Gastroesophageal sphincter (tissue), 4 donors: ENCODE measurements at regions not wholly inside any gene's neighbourhood (a gene's known extent, or its start where the extent isn't known, plus 50 kb on each side); places are given as distances from the start of the nearest gene placed in this dataset.

Experiments used
- ATAC-seq: fragments of 150-250 bp; one replicate; pipeline ENCODE4 v1.9.1; 2016; ENCODE audit warnings: mild to moderate bottlenecking, moderate library complexity
- H3K27ac ChIP-seq, 4 donors: fragments of 200-600 bp; sonication (generic) in 3 of 4; 1 replicate in 3 of 4; 2 replicates in 1 of 4; pipeline ENCODE4 v1.5.1; 2016 to 2019
- H3K27me3 ChIP-seq: fragments of 200-600 bp; sonication (generic); one replicate; pipeline ENCODE4 v1.5.1; 2019
- H3K36me3 ChIP-seq, 2 donors: fragments of 200-600 bp; sonication (generic); one replicate each; pipeline ENCODE4 v1.5.1; 2019; ENCODE audit warnings: control low read depth in 1 of 2
- H3K4me1 ChIP-seq, 3 donors: fragments of 200-600 bp; sonication (generic); 1 replicate in 2 of 3; 2 replicates in 1 of 3; pipeline ENCODE4 v1.5.1; 2016 to 2019; ENCODE audit warnings: control low read depth in 2 of 3
- H3K4me3 ChIP-seq, 2 donors: fragments of 200-600 bp; sonication (generic); one replicate each; pipeline ENCODE4 v1.5.1; 2019; ENCODE audit warnings: mild to moderate bottlenecking in 1 of 2, moderate library complexity in 1 of 2
- H3K9me3 ChIP-seq, 3 donors: fragments of 200-600 bp; sonication (generic); one replicate each; pipeline ENCODE4 v1.5.1; 2017 to 2019; ENCODE audit warnings: control low read depth in 2 of 3
- EP300 ChIP-seq: sonication (generic); formaldehyde crosslinking; IDR thresholded peaks from one replicate; pipeline ENCODE4 v1.6.1; 2017; ENCODE audit warnings: antibody characterized with exemption, mild to moderate bottlenecking
- POLR2A ChIP-seq, 2 donors: fragments of 450-650 bp; IDR thresholded peaks; one replicate each; pipeline ENCODE4 v1.6.1; 2017; ENCODE audit warnings: antibody characterized with exemption in 2 of 2, mild to moderate bottlenecking in 2 of 2, moderate library complexity in 1 of 2
- POLR2AphosphoS5 ChIP-seq: sonication (generic); formaldehyde crosslinking; IDR thresholded peaks from one replicate; pipeline ENCODE4 v1.6.1; 2017; ENCODE audit warnings: antibody characterized with exemption
- WGBS, 2 donors: methylation state at CpG; one replicate each; pipeline ENCODE4 v1.1.5; 2018; ENCODE audit warnings: low coverage in 1 of 2; 5-methylcytosine and 5-hydroxymethylcytosine counted together
- TF ChIP-seq, protein P1 (sequence below), 4 experiments: fragments of 200-600 bp in 2 of 4; fragments of 450-650 bp in 2 of 4; sonication (generic) in 1 of 4; IDR thresholded peaks; one replicate each; pipeline ENCODE4 v1.5.1; 2017 to 2019; ENCODE audit warnings: antibody characterized with exemption in 4 of 4, mild to moderate bottlenecking in 2 of 4, moderate library complexity in 2 of 4

DNA sequence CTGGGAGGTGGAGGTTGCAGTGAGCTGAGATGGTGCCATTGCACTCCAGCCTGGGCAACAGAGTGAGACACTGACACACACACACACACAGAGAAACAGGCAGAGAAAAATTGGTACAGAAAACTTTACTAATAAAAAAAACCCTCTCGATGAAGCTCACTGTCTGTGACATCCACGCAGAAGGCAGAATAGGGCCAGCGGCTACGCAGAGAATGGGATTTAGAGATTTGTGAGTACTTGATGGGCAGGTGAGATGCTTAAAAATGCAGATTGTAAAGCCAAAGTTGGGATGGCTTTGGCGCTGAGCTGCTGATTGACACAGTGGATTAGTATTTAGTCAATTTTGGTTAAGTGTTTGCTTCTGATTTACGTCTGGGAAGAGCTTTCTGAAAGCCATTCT is 561.1 kb downstream of the TBC1D22A start:
- no peaks in the 10 kb centered on the region for H3K4me1 ChIP-seq
- TF ChIP-seq POLR2A (IDR thresholded peaks at IDR 0.05) (no peak), EP300 (no peak), POLR2AphosphoS5 (no peak)
- TF ChIP-seq, protein P1, sequence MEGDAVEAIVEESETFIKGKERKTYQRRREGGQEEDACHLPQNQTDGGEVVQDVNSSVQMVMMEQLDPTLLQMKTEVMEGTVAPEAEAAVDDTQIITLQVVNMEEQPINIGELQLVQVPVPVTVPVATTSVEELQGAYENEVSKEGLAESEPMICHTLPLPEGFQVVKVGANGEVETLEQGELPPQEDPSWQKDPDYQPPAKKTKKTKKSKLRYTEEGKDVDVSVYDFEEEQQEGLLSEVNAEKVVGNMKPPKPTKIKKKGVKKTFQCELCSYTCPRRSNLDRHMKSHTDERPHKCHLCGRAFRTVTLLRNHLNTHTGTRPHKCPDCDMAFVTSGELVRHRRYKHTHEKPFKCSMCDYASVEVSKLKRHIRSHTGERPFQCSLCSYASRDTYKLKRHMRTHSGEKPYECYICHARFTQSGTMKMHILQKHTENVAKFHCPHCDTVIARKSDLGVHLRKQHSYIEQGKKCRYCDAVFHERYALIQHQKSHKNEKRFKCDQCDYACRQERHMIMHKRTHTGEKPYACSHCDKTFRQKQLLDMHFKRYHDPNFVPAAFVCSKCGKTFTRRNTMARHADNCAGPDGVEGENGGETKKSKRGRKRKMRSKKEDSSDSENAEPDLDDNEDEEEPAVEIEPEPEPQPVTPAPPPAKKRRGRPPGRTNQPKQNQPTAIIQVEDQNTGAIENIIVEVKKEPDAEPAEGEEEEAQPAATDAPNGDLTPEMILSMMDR (IDR thresholded peaks at IDR 0.05) = no peak
- no peaks in the 10 kb centered on the region for H3K36me3 ChIP-seq
- H3K27ac ChIP-seq = no peak overlapping the region
- WGBS, 2 donors = 44 to 73% methylated on average over 3 to 6 of the region's 6 CpGs
- peaks cover 0 to 49% (median 3%) of the 10 kb centered on the region in 3 donors for H3K9me3 ChIP-seq
- peaks cover 38% of the 10 kb centered on the region for H3K27me3 ChIP-seq
- H3K4me3 ChIP-seq = no peak overlapping the region
- ATAC-seq = no peak

DNA sequence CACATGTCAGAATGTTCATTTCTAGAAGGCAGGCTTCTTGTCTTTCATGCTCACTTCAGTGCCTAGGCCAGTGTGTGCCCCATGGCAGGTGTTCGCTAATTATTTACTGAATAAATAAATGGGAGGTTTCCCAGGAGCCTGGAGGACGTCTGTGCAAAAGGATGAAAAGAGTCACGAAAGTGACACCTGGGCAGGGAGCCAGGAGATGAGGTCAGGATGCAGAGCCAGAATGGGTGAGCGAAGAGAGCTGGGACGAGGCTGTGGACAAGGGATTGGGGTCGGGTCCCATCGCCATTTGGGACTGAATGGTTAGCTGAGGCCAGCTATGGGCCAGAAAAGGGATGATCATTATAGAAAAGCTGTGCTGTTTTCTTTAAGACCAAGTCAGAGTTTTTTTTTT is 560.4 kb downstream of the TBC1D22A start:
- TF ChIP-seq POLR2A (IDR thresholded peaks at IDR 0.05) (no peak), POLR2AphosphoS5 (no peak), EP300 (no peak)
- TF ChIP-seq, protein P1 (IDR thresholded peaks at IDR 0.05) = no peak
- H3K4me1 ChIP-seq = no peaks in the 10 kb centered on the region
- 37 to 53% methylated on average over 5 to 6 of the region's 7 CpGs for WGBS, 2 donors
- H3K36me3 ChIP-seq = no peaks in the 10 kb centered on the region
- ATAC-seq = no peak
- H3K27ac ChIP-seq = no peak overlapping the region
- no peak overlapping the region for H3K4me3 ChIP-seq
- peaks cover 0 to 49% (median 3%) of the 10 kb centered on the region in 3 donors for H3K9me3 ChIP-seq
- peaks cover 43% of the 10 kb centered on the region for H3K27me3 ChIP-seq

DNA sequence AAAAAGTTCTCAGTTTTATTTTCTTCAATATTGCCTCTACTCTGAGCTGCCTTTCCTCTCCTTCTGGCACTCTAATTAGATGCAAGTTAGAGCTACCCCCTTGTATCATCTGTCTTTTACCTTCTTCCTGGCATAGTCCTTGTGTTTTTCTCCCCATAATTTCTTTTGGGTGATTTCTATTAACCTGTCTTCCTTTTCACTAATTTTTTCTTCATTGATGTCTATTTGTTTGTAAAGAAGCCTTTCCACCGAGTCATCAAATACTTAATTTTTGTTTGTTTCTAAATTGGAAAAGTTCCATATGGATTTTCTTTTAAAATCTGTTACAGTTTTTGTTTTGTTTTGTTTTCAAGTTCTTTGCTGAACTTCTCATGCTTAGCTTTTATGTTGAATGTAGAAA is 558.1 kb downstream of the TBC1D22A start:
- no peak for TF ChIP-seq POLR2A (IDR thresholded peaks at IDR 0.05)
- no peak for TF ChIP-seq POLR2AphosphoS5
- TF ChIP-seq, protein P1 (IDR thresholded peaks at IDR 0.05) = no peak
- TF ChIP-seq EP300 = no peak
- Histone ChIP-seq H3K4me3 (no peak overlapping the region), H3K4me1 (no peaks in the 10 kb centered on the region), H3K27me3 (peaks cover 46% of the 10 kb centered on the region), H3K27ac (no peak overlapping the region), H3K9me3 (peaks cover 0 to 48% (median 3%) of the 10 kb centered on the region in 3 donors), H3K36me3 (no peaks in the 10 kb centered on the region)
- 73% methylated on average over 1 of the region's 1 CpG; no CpG with 5 or more reads in 1 of the 2 donors for WGBS, 2 donors
- no peak for ATAC-seq

DNA sequence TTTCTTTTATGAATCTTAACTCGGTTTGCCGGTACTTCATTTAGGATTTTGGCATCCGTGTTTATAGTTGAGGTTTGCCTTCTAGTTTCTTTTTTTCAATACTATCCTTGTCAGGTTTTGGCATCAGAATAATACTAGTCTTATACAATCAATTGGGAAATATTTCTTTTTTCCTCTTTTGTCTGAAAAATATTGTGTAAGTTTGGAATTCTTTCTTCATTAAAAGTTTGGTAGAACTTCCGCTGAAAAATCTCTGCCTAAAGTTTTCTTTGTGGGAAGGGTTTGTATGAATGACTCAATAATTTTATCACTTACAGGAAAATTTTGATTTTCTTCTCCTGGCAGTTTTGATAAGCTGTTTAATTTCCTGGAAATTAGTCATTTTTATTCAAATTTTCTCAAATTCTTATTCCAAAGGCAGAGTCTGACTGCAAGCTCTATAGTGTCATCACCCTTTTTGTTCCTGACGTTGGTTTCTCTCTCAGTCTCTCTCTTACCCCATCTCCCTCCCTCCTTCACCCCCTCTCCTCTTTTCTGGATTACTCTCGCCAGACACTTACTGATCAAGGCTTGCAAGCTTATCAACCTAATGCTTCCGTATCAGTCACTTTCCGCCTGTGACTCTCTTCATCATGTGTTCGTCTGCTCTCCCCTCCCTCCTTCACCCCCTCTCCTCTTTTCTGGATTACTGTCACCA is 555.7 kb downstream of the TBC1D22A start:
- Histone ChIP-seq H3K27ac (no peak overlapping the region), H3K36me3 (no peaks in the 10 kb centered on the region), H3K9me3 (peaks cover 0 to 41% (median 3%) of the 10 kb centered on the region in 3 donors), H3K4me3 (no peak overlapping the region), H3K27me3 (peaks cover 37% of the 10 kb centered on the region), H3K4me1 (no peaks in the 10 kb centered on the region)
- ATAC-seq = no peak
- 51 to 67% methylated on average over 6 to 9 of the region's 9 CpGs for WGBS, 2 donors
- TF ChIP-seq, protein P1 (IDR thresholded peaks at IDR 0.05) = no peak
- TF ChIP-seq POLR2AphosphoS5 (no peak), POLR2A (IDR thresholded peaks at IDR 0.05) (no peak)

DNA sequence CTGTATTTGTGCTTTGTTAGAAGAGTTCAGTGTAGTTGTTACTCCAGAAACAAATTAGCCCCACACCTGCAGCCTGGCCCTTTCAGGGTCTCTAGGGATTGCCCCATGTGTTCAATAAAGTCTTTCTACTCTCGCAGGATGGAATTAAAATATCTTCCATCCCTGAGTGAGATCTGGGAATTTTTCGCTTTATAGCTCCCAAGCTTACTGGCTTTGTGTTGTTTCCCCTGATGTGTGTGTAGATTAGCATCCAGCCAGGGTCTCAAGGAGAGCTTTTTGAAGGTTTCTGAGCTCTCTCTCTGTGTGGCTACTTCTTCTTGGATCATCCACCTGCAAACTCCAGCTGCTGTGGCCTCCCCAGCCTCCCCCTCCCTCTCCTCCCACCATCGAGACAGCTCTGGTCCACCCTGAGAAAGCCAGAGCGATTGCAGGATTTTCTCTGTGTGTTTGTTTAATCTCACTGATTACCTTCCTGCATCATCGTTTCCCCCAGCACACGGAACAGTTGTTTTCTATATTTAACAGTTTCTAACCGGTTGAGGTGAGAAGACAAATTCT is 553.5 kb downstream of the TBC1D22A start:
- no peaks in the 10 kb centered on the region for H3K4me1 ChIP-seq
- WGBS, 2 donors = 47 to 71% methylated on average over 1 to 6 of the region's 7 CpGs
- no peak overlapping the region for H3K4me3 ChIP-seq
- no peak for ATAC-seq
- H3K36me3 ChIP-seq = no peaks in the 10 kb centered on the region
- H3K27ac ChIP-seq = no peak overlapping the region
- peaks cover 0 to 38% (median 2%) of the 10 kb centered on the region in 3 donors for H3K9me3 ChIP-seq
- TF ChIP-seq, protein P1 (IDR thresholded peaks at IDR 0.05) = no peak
- TF ChIP-seq POLR2AphosphoS5 (no peak), EP300 (no peak), POLR2A (IDR thresholded peaks at IDR 0.05) (no peak)
- peaks cover 25% of the 10 kb centered on the region for H3K27me3 ChIP-seq
